ENCODE measurements at regions not wholly inside any gene's neighbourhood (a gene's known extent, or its start where the extent isn't known, plus 50 kb on each side); places are given as distances from the start of the nearest gene placed in this dataset.

DNA sequence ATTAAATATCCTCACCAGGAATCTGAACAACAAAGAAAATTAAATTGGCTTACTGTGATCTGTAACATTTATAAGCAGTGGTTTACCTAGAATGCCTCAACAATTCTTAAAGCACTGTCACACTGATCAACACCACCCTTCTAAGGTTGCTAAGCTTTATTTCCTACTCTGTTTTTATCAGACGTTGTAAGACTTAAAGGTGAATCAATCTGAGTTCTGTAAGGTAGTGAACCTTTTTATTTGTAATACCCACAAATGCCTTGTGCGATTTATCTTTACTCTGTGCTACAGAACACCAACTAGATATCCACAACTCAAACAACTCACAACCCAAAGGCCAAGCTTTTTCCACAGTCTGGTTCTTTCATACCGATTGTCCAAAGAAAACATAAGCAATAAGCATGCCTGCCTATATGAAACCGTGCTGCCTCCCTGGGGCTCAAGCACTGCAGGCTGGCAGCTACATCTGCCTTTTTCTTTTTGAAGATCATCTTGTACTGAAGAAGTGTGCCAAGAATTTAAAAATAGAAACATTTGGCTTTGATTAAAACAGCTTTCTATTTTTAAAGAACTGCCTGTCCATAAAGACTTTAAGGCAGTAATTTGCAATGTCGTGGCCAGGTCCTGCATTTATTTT is 490.7 kb downstream of the NUP35 start:
- TF ChIP-seq JUNB (IDR thresholded peaks at IDR 0.05; ENCODE audit: unreplicated experiment) (no peak), CTCF (conservative IDR thresholded peaks at IDR 0.05; ENCODE audit: low read depth in 2 of 2) (no peak), POLR2AphosphoS5 (IDR thresholded peaks at IDR 0.05; ENCODE audit: low read depth) (no peak), EZH2 (IDR thresholded peaks at IDR 0.05; ENCODE audit: low read depth, unreplicated experiment) (no peak), ZNF331 (CRISPR knock-in tag; IDR thresholded peaks at IDR 0.05; ENCODE audit: low read depth) (no peak), ETS1 (IDR thresholded peaks at IDR 0.05) (no peak), NANOG (IDR thresholded peaks at IDR 0.05; ENCODE audit: borderline replicate concordance) (no peak), CREB1 (CRISPR knock-in tag; IDR thresholded peaks at IDR 0.05; ENCODE audit: low read depth) (no peak), EZH2phosphoT487 (IDR thresholded peaks at IDR 0.05; ENCODE audit: unreplicated experiment) (no peak), ZNF114 (CRISPR knock-in tag; IDR thresholded peaks at IDR 0.05) (no peak), STAT1 (IDR thresholded peaks at IDR 0.05; ENCODE audit: unreplicated experiment) (no peak)
- TF ChIP-seq, protein P1, sequence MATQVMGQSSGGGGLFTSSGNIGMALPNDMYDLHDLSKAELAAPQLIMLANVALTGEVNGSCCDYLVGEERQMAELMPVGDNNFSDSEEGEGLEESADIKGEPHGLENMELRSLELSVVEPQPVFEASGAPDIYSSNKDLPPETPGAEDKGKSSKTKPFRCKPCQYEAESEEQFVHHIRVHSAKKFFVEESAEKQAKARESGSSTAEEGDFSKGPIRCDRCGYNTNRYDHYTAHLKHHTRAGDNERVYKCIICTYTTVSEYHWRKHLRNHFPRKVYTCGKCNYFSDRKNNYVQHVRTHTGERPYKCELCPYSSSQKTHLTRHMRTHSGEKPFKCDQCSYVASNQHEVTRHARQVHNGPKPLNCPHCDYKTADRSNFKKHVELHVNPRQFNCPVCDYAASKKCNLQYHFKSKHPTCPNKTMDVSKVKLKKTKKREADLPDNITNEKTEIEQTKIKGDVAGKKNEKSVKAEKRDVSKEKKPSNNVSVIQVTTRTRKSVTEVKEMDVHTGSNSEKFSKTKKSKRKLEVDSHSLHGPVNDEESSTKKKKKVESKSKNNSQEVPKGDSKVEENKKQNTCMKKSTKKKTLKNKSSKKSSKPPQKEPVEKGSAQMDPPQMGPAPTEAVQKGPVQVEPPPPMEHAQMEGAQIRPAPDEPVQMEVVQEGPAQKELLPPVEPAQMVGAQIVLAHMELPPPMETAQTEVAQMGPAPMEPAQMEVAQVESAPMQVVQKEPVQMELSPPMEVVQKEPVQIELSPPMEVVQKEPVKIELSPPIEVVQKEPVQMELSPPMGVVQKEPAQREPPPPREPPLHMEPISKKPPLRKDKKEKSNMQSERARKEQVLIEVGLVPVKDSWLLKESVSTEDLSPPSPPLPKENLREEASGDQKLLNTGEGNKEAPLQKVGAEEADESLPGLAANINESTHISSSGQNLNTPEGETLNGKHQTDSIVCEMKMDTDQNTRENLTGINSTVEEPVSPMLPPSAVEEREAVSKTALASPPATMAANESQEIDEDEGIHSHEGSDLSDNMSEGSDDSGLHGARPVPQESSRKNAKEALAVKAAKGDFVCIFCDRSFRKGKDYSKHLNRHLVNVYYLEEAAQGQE (IDR thresholded peaks at IDR 0.05; ENCODE audit: unreplicated experiment), result no peak
- TF ChIP-seq, protein P2, sequence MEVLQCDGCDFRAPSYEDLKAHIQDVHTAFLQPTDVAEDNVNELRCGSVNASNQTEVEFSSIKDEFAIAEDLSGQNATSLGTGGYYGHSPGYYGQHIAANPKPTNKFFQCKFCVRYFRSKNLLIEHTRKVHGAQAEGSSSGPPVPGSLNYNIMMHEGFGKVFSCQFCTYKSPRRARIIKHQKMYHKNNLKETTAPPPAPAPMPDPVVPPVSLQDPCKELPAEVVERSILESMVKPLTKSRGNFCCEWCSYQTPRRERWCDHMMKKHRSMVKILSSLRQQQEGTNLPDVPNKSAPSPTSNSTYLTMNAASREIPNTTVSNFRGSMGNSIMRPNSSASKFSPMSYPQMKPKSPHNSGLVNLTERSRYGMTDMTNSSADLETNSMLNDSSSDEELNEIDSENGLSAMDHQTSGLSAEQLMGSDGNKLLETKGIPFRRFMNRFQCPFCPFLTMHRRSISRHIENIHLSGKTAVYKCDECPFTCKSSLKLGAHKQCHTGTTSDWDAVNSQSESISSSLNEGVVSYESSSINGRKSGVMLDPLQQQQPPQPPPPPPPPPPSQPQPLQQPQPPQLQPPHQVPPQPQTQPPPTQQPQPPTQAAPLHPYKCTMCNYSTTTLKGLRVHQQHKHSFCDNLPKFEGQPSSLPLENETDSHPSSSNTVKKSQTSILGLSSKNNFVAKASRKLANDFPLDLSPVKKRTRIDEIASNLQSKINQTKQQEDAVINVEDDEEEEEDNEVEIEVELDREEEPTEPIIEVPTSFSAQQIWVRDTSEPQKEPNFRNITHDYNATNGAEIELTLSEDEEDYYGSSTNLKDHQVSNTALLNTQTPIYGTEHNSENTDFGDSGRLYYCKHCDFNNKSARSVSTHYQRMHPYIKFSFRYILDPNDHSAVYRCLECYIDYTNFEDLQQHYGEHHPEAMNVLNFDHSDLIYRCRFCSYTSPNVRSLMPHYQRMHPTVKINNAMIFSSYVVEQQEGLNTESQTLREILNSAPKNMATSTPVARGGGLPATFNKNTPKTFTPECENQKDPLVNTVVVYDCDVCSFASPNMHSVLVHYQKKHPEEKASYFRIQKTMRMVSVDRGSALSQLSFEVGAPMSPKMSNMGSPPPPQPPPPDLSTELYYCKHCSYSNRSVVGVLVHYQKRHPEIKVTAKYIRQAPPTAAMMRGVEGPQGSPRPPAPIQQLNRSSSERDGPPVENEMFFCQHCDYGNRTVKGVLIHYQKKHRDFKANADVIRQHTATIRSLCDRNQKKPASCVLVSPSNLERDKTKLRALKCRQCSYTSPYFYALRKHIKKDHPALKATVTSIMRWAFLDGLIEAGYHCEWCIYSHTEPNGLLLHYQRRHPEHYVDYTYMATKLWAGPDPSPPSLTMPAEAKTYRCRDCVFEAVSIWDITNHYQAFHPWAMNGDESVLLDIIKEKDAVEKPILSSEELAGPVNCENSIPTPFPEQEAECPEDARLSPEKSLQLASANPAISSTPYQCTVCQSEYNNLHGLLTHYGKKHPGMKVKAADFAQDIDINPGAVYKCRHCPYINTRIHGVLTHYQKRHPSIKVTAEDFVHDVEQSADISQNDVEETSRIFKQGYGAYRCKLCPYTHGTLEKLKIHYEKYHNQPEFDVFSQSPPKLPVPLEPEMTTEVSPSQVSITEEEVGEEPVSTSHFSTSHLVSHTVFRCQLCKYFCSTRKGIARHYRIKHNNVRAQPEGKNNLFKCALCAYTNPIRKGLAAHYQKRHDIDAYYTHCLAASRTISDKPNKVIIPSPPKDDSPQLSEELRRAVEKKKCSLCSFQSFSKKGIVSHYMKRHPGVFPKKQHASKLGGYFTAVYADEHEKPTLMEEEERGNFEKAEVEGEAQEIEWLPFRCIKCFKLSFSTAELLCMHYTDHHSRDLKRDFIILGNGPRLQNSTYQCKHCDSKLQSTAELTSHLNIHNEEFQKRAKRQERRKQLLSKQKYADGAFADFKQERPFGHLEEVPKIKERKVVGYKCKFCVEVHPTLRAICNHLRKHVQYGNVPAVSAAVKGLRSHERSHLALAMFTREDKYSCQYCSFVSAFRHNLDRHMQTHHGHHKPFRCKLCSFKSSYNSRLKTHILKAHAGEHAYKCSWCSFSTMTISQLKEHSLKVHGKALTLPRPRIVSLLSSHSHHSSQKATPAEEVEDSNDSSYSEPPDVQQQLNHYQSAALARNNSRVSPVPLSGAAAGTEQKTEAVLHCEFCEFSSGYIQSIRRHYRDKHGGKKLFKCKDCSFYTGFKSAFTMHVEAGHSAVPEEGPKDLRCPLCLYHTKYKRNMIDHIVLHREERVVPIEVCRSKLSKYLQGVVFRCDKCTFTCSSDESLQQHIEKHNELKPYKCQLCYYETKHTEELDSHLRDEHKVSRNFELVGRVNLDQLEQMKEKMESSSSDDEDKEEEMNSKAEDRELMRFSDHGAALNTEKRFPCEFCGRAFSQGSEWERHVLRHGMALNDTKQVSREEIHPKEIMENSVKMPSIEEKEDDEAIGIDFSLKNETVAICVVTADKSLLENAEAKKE (CRISPR knock-in tag; IDR thresholded peaks at IDR 0.05), result no peak

All from GM23338 (cell line).